GM19395 (cell line): ENCODE measurements at regions not wholly inside any gene's neighbourhood (a gene's known extent, or its start where the extent isn't known, plus 50 kb on each side); places are given as distances from the start of the nearest gene placed in this dataset.

ENCODE experiments used
- ATAC-seq: cut with Tn5 transposase; IDR thresholded peaks from one replicate; pipeline ENCODE4 v1.9.1; 2021; ENCODE audit warnings: mild to moderate bottlenecking, moderate library complexity; ENCODE audit not compliant: unreplicated experiment

- no peak for ATAC-seq
These were observed 168.1 kb upstream of the NOVA1 start for GRCh38 chr14:26765768-26766520.

GRCh38 chr14:26766726-26767125 is 168.9 kb upstream of the NOVA1 start:
- ATAC-seq = no peak

GRCh38 chr14:26773906-26774593 is 176.2 kb upstream of the NOVA1 start:
- no peak for ATAC-seq

GRCh38 chr14:26775765-26776563 is 178.1 kb upstream of the NOVA1 start:
- no peak for ATAC-seq

GRCh38 chr14:26791117-26791806 is 193.4 kb upstream of the NOVA1 start:
- no peak for ATAC-seq

GRCh38 chr14:26794731-26795130 is 196.9 kb upstream of the NOVA1 start:
- ATAC-seq = no peak

- no peak for ATAC-seq
These were observed 210.6 kb upstream of the NOVA1 start for GRCh38 chr14:26808407-26808806.

- ATAC-seq = no peak
These were observed 212.8 kb upstream of the NOVA1 start for GRCh38 chr14:26810631-26811030.

GRCh38 chr14:26811756-26812305 is 214.0 kb upstream of the NOVA1 start:
- ATAC-seq = no peak

- no peak for ATAC-seq
These were observed 222.3 kb upstream of the NOVA1 start for GRCh38 chr14:26820138-26820537.

- ATAC-seq = no peak
These were observed 222.7 kb upstream of the NOVA1 start for GRCh38 chr14:26820572-26820971.

- no peak for ATAC-seq
These were observed 230.9 kb upstream of the NOVA1 start for GRCh38 chr14:26828741-26829140.

- no peak for ATAC-seq
These were observed 235.9 kb upstream of the NOVA1 start for GRCh38 chr14:26833621-26834176.

GRCh38 chr14:26835979-26836570 is 238.2 kb upstream of the NOVA1 start:
- ATAC-seq = no peak

- no peak for ATAC-seq
These were observed 241.6 kb upstream of the NOVA1 start for GRCh38 chr14:26839481-26839880.

GRCh38 chr14:26841326-26841725 is 243.5 kb upstream of the NOVA1 start:
- no peak for ATAC-seq

- no peak for ATAC-seq
These were observed 244.3 kb upstream of the NOVA1 start for GRCh38 chr14:26841920-26842741.

GRCh38 chr14:26845151-26845818 is 247.5 kb upstream of the NOVA1 start:
- ATAC-seq = no peak

GRCh38 chr14:26846388-26846787 is 248.6 kb upstream of the NOVA1 start:
- no peak for ATAC-seq
